HG02981 (cell line): ENCODE measurements at regions not wholly inside any gene's neighbourhood (a gene's known extent, or its start where the extent isn't known, plus 50 kb on each side); places are given as distances from the start of the nearest gene placed in this dataset.

Source experiments
- ATAC-seq: cut with Tn5 transposase; IDR thresholded peaks from one replicate; pipeline ENCODE4 v1.9.1; 2021; ENCODE audit warnings: mild to moderate bottlenecking, moderate library complexity; ENCODE audit not compliant: unreplicated experiment

- no peak for ATAC-seq
These were observed 55.6 kb upstream of the KL start for GRCh38 chr13:32960626-32961025.

- no peak for ATAC-seq
These were observed 54.5 kb upstream of the KL start for GRCh38 chr13:32961724-32962123.

GRCh38 chr13:32962342-32962741, 53.9 kb upstream of the KL start:
- no peak for ATAC-seq

GRCh38 chr13:32964987-32965386, 51.2 kb upstream of the KL start:
- no peak for ATAC-seq
